ENCODE measurements at regions not wholly inside any gene's neighbourhood (a gene's known extent, or its start where the extent isn't known, plus 50 kb on each side); places are given as distances from the start of the nearest gene placed in this dataset.
A peak's percentile ranks its signal among the peaks of the same experiment; 100 is the strongest.

DNA sequence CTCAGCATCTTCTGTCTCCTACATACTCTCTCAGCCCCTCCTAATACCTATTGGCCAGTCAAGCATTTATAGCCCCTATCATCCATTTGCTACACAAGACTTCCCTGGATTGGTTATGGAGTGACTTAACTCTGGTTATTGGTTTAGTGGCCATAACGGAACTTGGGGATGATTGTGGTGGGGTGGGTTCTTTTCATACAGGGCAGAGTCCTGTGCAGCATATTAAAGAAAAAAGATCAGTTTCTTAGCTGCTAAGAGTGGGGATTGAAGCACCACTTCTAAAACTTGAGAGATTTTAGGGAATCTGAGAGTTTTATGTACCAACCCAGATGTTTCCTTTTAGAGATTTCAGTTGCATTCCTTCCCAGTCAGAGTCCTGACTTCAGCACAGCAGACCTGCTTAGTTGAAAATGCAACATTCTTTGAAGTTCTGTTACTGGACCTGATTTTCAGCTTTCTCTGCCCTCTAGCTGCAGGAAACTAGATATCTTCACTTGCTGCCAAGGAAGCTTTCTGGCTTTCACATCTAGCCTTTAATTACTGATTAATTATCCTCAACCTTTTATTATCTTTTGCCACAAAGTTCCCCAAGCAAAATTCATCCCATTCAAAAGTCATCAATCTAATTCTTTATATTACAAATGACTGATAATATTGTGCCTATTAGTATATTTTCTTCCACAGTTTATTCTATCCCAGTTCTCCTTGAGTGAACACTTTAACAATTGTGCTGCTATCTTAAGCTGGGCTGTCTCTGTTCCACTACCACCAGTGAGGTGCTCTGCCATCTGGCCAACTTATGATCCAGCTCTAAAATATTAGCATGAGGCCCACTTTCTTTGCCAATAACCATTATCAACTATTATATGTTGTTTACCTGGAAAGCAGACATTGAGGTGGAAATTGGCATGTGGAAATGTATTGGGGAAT, 906.0 kb upstream of the ALCAM start:
- TF ChIP-seq, protein P1, sequence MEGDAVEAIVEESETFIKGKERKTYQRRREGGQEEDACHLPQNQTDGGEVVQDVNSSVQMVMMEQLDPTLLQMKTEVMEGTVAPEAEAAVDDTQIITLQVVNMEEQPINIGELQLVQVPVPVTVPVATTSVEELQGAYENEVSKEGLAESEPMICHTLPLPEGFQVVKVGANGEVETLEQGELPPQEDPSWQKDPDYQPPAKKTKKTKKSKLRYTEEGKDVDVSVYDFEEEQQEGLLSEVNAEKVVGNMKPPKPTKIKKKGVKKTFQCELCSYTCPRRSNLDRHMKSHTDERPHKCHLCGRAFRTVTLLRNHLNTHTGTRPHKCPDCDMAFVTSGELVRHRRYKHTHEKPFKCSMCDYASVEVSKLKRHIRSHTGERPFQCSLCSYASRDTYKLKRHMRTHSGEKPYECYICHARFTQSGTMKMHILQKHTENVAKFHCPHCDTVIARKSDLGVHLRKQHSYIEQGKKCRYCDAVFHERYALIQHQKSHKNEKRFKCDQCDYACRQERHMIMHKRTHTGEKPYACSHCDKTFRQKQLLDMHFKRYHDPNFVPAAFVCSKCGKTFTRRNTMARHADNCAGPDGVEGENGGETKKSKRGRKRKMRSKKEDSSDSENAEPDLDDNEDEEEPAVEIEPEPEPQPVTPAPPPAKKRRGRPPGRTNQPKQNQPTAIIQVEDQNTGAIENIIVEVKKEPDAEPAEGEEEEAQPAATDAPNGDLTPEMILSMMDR (IDR thresholded peaks at IDR 0.05): peak in 1 of 3 experiments; percentile 17
- TF ChIP-seq POLR2A (IDR thresholded peaks at IDR 0.05; ENCODE audit: low read depth): no peak
